Activated CD4-positive, alpha-beta memory T cell treated with anti-CD3 and anti-CD28 coated beads for 36 hours (primary cell): ENCODE measurements at regions not wholly inside any gene's neighbourhood (a gene's known extent, or its start where the extent isn't known, plus 50 kb on each side); places are given as distances from the start of the nearest gene placed in this dataset.

ENCODE experiments used
- CTCF ChIA-PET: fragments of 350-600 bp; sonication (Branson Sonifier 250); formaldehyde crosslinking; loops from one replicate; lab custom pipeline; 2021; ENCODE audit warnings: antibody characterized with exemption, inconsistent platforms; lab: Charles Lee
- POLR2A ChIA-PET: fragments of 350-600 bp; sonication (Branson Sonifier 250); formaldehyde crosslinking; loops from one replicate; lab custom pipeline; 2021; ENCODE audit warnings: antibody characterized with exemption; lab: Charles Lee
- DNase-seq: peaks from one replicate; pipeline ENCODE4 v3.0.0-alpha.2; 2020
- H3K27ac Mint-ChIP-seq: one replicate; pipeline ENCODE4 v1.8.0; 2021; ENCODE audit warnings: mixed read lengths
- H3K27me3 Mint-ChIP-seq: one replicate; pipeline ENCODE4 v1.8.0; 2021; ENCODE audit warnings: mixed read lengths
- H3K36me3 Mint-ChIP-seq: one replicate; pipeline ENCODE4 v1.8.0; 2021; ENCODE audit warnings: mixed read lengths
- H3K4me1 Mint-ChIP-seq: one replicate; pipeline ENCODE4 v1.8.0; 2021; ENCODE audit warnings: low read depth, mixed read lengths
- H3K4me3 Mint-ChIP-seq: one replicate; pipeline ENCODE4 v1.8.0; 2021; ENCODE audit warnings: mild to moderate bottlenecking, mixed read lengths
- H3K9me3 Mint-ChIP-seq: one replicate; pipeline ENCODE4 v1.8.0; 2021; ENCODE audit warnings: mixed read lengths
- intact Hi-C: fragments of 100-400 bp; cut with micrococcal nuclease; formaldehyde crosslinking; loops from one replicate; pipeline ENCODE4 v1.15.1; 2023

- intact Hi-C loops, result no loop called here
- peaks cover 5% of the 10 kb centered on the region for H3K9me3 Mint-ChIP-seq
- no peaks in the 10 kb centered on the region for H3K27me3 Mint-ChIP-seq
- no peaks in the 10 kb centered on the region for H3K4me1 Mint-ChIP-seq
- H3K4me3 Mint-ChIP-seq, result no peak overlapping the region
- no peaks in the 10 kb centered on the region for H3K36me3 Mint-ChIP-seq
- ChIA-PET POLR2A (no interaction called here), CTCF (interaction anchor here (0.6 kb wide), 1 partner anchor 9 kb away, joined by 3 read pairs; no protein-coding TSS in a partner anchor)
- no peak for DNase-seq
- no peak overlapping the region for H3K27ac Mint-ChIP-seq
Observed at GRCh38 chr2:208937521-208937920, 486.3 kb upstream of the MAP2 start.

DNA sequence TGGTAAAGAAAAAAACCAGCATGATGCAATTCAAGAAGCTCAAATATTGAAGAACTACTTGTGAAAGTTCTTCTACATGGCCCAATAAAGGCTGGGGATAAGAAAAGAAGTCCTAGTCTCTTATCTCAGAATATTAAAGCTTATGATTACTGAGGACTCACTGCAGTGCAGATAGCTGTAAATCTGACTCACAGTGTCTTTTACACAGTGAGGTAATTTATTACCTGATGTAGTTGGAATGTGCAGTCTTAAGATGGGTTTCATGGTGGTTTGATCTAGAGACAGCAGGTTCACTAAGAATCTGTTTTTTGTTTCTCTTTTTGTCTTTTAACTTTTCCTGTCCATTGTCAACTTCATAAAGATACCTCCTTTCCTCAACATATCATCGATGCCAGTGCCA, 484.0 kb upstream of the MAP2 start:
- no peak for DNase-seq
- CTCF ChIA-PET, result no interaction called here
- intact Hi-C loops, result no loop called here
- POLR2A ChIA-PET, result no interaction called here
- no peaks in the 10 kb centered on the region for H3K27me3 Mint-ChIP-seq
- H3K4me1 Mint-ChIP-seq, result no peaks in the 10 kb centered on the region
- H3K9me3 Mint-ChIP-seq, result peaks cover 5% of the 10 kb centered on the region
- H3K36me3 Mint-ChIP-seq, result no peaks in the 10 kb centered on the region
- H3K4me3 Mint-ChIP-seq, result no peak overlapping the region
- no peak overlapping the region for H3K27ac Mint-ChIP-seq

GRCh38 chr2:208945719-208946256, 478.1 kb upstream of the MAP2 start:
- DNase-seq, result no peak
- intact Hi-C loops, result no loop called here
- Mint-ChIP-seq H3K27ac (no peak overlapping the region), H3K9me3 (peaks cover 9% of the 10 kb centered on the region), H3K27me3 (no peaks in the 10 kb centered on the region), H3K36me3 (no peaks in the 10 kb centered on the region), H3K4me1 (no peaks in the 10 kb centered on the region), H3K4me3 (no peak overlapping the region)
- ChIA-PET CTCF (no interaction called here), POLR2A (no interaction called here)

DNA sequence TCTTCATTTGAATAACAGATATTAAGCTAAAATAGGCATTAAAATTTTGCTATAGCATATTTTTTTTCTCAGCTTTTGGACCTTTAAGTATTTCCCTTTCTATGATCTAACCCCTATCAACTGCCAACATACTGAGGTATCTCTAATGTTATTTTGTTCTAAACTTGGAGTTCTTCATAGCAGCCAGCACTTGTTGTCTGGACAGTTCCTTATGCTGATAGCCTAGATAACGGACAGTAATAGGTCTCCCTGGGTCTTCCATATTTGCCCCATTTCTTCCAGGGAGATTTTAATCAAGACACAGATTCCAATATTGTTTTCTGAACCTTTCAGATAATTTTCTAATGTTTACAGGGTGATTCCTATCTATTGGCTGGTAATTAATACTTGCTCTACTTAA, 475.8 kb upstream of the MAP2 start:
- no peaks in the 10 kb centered on the region for H3K36me3 Mint-ChIP-seq
- no peaks in the 10 kb centered on the region for H3K27me3 Mint-ChIP-seq
- no peaks in the 10 kb centered on the region for H3K4me1 Mint-ChIP-seq
- no peak overlapping the region for H3K4me3 Mint-ChIP-seq
- ChIA-PET POLR2A (no interaction called here), CTCF (no interaction called here)
- DNase-seq, result no peak
- H3K27ac Mint-ChIP-seq, result no peak overlapping the region
- H3K9me3 Mint-ChIP-seq, result peaks cover 9% of the 10 kb centered on the region
- intact Hi-C loops, result no loop called here

DNA sequence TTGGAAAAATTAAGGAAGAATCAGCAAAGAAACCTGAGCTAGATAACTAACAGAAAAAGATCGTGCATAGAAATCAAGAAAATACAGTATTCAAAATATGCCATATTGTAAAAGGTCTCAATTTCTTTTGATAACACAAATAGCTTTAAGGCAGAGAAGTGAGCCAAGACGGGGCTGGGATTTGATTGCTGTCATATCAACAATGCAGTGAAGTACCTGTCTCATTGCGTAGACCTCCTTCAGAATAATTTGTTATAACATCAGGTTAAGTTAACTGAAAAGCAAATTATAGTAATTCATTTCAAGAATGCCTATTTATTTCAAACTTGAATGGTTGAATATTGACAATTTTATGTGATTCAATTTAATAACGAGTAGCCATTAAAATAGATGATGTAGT, 453.8 kb upstream of the MAP2 start:
- intact Hi-C loops, result no loop called here
- ChIA-PET POLR2A (no interaction called here), CTCF (no interaction called here)
- no peak overlapping the region for H3K4me3 Mint-ChIP-seq
- H3K9me3 Mint-ChIP-seq, result peaks cover 6% of the 10 kb centered on the region
- no peak for DNase-seq
- H3K4me1 Mint-ChIP-seq, result no peaks in the 10 kb centered on the region
- no peak overlapping the region for H3K27ac Mint-ChIP-seq
- H3K36me3 Mint-ChIP-seq, result no peaks in the 10 kb centered on the region
- no peaks in the 10 kb centered on the region for H3K27me3 Mint-ChIP-seq

GRCh38 chr2:208977582-208977981, 446.3 kb upstream of the MAP2 start:
- no peak overlapping the region for H3K27ac Mint-ChIP-seq
- H3K27me3 Mint-ChIP-seq, result no peaks in the 10 kb centered on the region
- CTCF ChIA-PET, result no interaction called here

DNA sequence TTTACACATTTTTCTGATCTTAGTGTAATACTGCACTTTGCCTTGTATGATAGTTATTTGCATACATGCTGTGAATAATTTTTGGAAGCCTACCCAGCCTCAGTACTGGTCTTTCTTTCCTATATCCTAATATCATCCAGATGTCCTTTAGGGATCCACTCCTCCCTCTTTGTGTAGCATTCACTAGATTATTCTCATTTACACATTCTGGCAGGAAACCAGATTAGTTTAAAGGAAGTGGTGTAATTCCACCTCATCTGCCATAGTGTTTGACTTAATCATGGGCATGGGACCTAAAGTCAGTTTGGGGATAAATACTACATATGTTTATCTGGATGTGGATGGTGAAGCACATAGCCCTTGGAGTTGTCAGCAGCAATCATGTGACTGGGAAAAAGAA, 444.9 kb upstream of the MAP2 start:
- POLR2A ChIA-PET, result no interaction called here
- Mint-ChIP-seq H3K27me3 (no peaks in the 10 kb centered on the region), H3K27ac (no peak overlapping the region), H3K36me3 (no peaks in the 10 kb centered on the region), H3K4me3 (no peak overlapping the region), H3K4me1 (no peaks in the 10 kb centered on the region), H3K9me3 (no peaks in the 10 kb centered on the region)
- intact Hi-C loops, result no loop called here
- DNase-seq, result no peak
- CTCF ChIA-PET, result no interaction called here

More at GRCh38 chr2:208977582-208977981, 446.3 kb upstream of the MAP2 start:
- H3K4me1 Mint-ChIP-seq, result no peaks in the 10 kb centered on the region
- intact Hi-C loops, result no loop called here
- no peaks in the 10 kb centered on the region for H3K9me3 Mint-ChIP-seq
- no peak for DNase-seq
- no peak overlapping the region for H3K4me3 Mint-ChIP-seq
- H3K36me3 Mint-ChIP-seq, result no peaks in the 10 kb centered on the region
- POLR2A ChIA-PET, result no interaction called here

GRCh38 chr2:208980321-208980720, 443.5 kb upstream of the MAP2 start:
- H3K36me3 Mint-ChIP-seq, result no peaks in the 10 kb centered on the region
- H3K4me3 Mint-ChIP-seq, result no peak overlapping the region
- CTCF ChIA-PET, result interaction anchor here (0.6 kb wide), 1 partner anchor 223 kb away, joined by 3 read pairs; no protein-coding TSS in a partner anchor

GRCh38 chr2:208982831-208983230, 441.0 kb upstream of the MAP2 start:
- H3K4me1 Mint-ChIP-seq, result no peaks in the 10 kb centered on the region
- POLR2A ChIA-PET, result no interaction called here
- no peaks in the 10 kb centered on the region for H3K27me3 Mint-ChIP-seq
- peaks cover under 1% of the 10 kb centered on the region for H3K9me3 Mint-ChIP-seq
- H3K4me3 Mint-ChIP-seq, result no peak overlapping the region
- DNase-seq, result no peak
- no peaks in the 10 kb centered on the region for H3K36me3 Mint-ChIP-seq
- CTCF ChIA-PET, result no interaction called here
- no peak overlapping the region for H3K27ac Mint-ChIP-seq
- intact Hi-C loops, result no loop called here

More at GRCh38 chr2:208980321-208980720, 443.5 kb upstream of the MAP2 start:
- intact Hi-C loops, result no loop called here
- no peaks in the 10 kb centered on the region for H3K4me1 Mint-ChIP-seq
- no peak overlapping the region for H3K27ac Mint-ChIP-seq
- POLR2A ChIA-PET, result no interaction called here
- no peaks in the 10 kb centered on the region for H3K27me3 Mint-ChIP-seq
- DNase-seq, result no peak
- H3K9me3 Mint-ChIP-seq, result no peaks in the 10 kb centered on the region

- Mint-ChIP-seq H3K27ac (no peak overlapping the region), H3K36me3 (no peaks in the 10 kb centered on the region), H3K4me1 (no peaks in the 10 kb centered on the region), H3K4me3 (no peak overlapping the region), H3K27me3 (no peaks in the 10 kb centered on the region), H3K9me3 (peaks cover 2% of the 10 kb centered on the region)
- intact Hi-C loops, result no loop called here
- ChIA-PET CTCF (no interaction called here), POLR2A (no interaction called here)
- no peak for DNase-seq
Observed at GRCh38 chr2:208983486-208983885, 440.4 kb upstream of the MAP2 start.

- H3K27me3 Mint-ChIP-seq, result no peaks in the 10 kb centered on the region
- intact Hi-C loops, result no loop called here
- no peaks in the 10 kb centered on the region for H3K4me1 Mint-ChIP-seq
- H3K27ac Mint-ChIP-seq, result no peak overlapping the region
- H3K9me3 Mint-ChIP-seq, result peaks cover 2% of the 10 kb centered on the region
- no peaks in the 10 kb centered on the region for H3K36me3 Mint-ChIP-seq
- ChIA-PET POLR2A (no interaction called here), CTCF (no interaction called here)
- no peak for DNase-seq
- H3K4me3 Mint-ChIP-seq, result no peak overlapping the region
Observed at GRCh38 chr2:208984376-208985090, 439.3 kb upstream of the MAP2 start.

- Mint-ChIP-seq H3K27me3 (no peaks in the 10 kb centered on the region), H3K4me1 (no peaks in the 10 kb centered on the region), H3K9me3 (peaks cover 2% of the 10 kb centered on the region), H3K27ac (no peak overlapping the region), H3K4me3 (no peak overlapping the region), H3K36me3 (no peaks in the 10 kb centered on the region)
- ChIA-PET CTCF (no interaction called here), POLR2A (no interaction called here)
- no peak for DNase-seq
- intact Hi-C loops, result no loop called here
Observed at GRCh38 chr2:208985644-208986043, 438.2 kb upstream of the MAP2 start.

DNA sequence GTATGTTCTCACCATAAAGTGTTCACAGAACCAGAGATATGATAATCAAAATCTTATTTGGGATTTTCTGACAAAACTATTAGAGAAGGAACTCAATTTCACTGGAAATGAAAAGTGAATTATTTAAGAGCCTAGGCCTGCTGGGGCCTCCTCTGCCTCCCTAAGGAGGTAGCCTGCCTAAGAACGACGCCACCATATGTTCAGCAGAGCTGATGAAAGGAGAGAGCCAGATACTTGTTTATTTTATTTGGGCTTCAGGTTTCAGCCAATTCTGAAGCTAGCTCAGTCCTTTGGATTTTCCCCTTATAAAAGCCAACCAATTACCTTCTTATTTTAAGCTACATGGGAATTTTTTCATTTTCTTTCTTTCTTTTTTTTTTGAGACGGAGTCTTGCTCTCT, 433.1 kb upstream of the MAP2 start:
- Mint-ChIP-seq H3K4me1 (no peaks in the 10 kb centered on the region), H3K27ac (no peak overlapping the region), H3K36me3 (no peaks in the 10 kb centered on the region), H3K9me3 (peaks cover 12% of the 10 kb centered on the region), H3K4me3 (no peak overlapping the region), H3K27me3 (no peaks in the 10 kb centered on the region)
- ChIA-PET POLR2A (no interaction called here), CTCF (interaction anchor here (0.6 kb wide), 1 partner anchor 42 kb away, joined by 3 read pairs; no protein-coding TSS in a partner anchor)
- DNase-seq, result no peak
- intact Hi-C loops, result no loop called here
